ENCODE measurements at regions not wholly inside any gene's neighbourhood (a gene's known extent, or its start where the extent isn't known, plus 50 kb on each side); places are given as distances from the start of the nearest gene placed in this dataset.

GRCh38 chr2:139763705-139764104 lies 983.5 kb upstream of the NXPH2 start:
- TF ChIP-seq CTCF (IDR thresholded peaks at IDR 0.05; ENCODE audit: control extremely low read depth, extremely low read depth) = no peak
- H3K4me3 ChIP-seq = no peak overlapping the region
- H3K4me1 ChIP-seq (ENCODE audit: control insufficient read depth in 5 of 5, insufficient read depth in 5 of 5, low read length in 5 of 5) = no peaks in the 10 kb centered on the region
- peaks cover 0 to 8% (median 0%) of the 10 kb centered on the region in 4 donors for H3K9me3 ChIP-seq (ENCODE audit: control insufficient read depth in 4 of 4, insufficient read depth in 3 of 4, low read length in 3 of 4)
- no peaks in the 10 kb centered on the region for H3K27me3 ChIP-seq (ENCODE audit: control insufficient read depth in 3 of 3, insufficient read depth in 3 of 3, low read length in 2 of 3)
- H3K9ac ChIP-seq (ENCODE audit: insufficient read depth in 1 of 2, low read length in 2 of 2) = no peak overlapping the region
- no peak overlapping the region for H3K27ac ChIP-seq (ENCODE audit: low read depth in 1 of 2, low read length in 1 of 2)
- DNase-seq (no peak), ATAC-seq (ENCODE audit: insufficient read depth, low FRiP score) (no peak)
- no peaks in the 10 kb centered on the region for H3K36me3 ChIP-seq (ENCODE audit: control insufficient read depth in 4 of 4, insufficient read depth in 4 of 4, low read length in 4 of 4)

- no peaks in the 10 kb centered on the region for H3K36me3 ChIP-seq (ENCODE audit: control insufficient read depth in 4 of 4, insufficient read depth in 4 of 4, low read length in 4 of 4)
- WGBS, 2 donors = 84 to 87% methylated on average over 3 of the region's 3 CpGs
- TF ChIP-seq CTCF (IDR thresholded peaks at IDR 0.05; ENCODE audit: control extremely low read depth, extremely low read depth) = no peak
- peaks cover 0 to 8% (median 2%) of the 10 kb centered on the region in 4 donors for H3K9me3 ChIP-seq (ENCODE audit: control insufficient read depth in 4 of 4, insufficient read depth in 3 of 4, low read length in 3 of 4)
- no peak for DNase-seq
- no peak overlapping the region for H3K9ac ChIP-seq (ENCODE audit: insufficient read depth in 1 of 2, low read length in 2 of 2)
- H3K4me3 ChIP-seq = no peak overlapping the region
- H3K27me3 ChIP-seq (ENCODE audit: control insufficient read depth in 3 of 3, insufficient read depth in 3 of 3, low read length in 2 of 3) = no peaks in the 10 kb centered on the region
- ATAC-seq (ENCODE audit: insufficient read depth, low FRiP score) = no peak
- H3K27ac ChIP-seq (ENCODE audit: low read depth in 1 of 2, low read length in 1 of 2) = no peak overlapping the region
- H3K4me1 ChIP-seq (ENCODE audit: control insufficient read depth in 5 of 5, insufficient read depth in 5 of 5, low read length in 5 of 5) = no peaks in the 10 kb centered on the region
These were observed 978.9 kb upstream of the NXPH2 start for GRCh38 chr2:139759000-139759505.

- Histone ChIP-seq H3K4me1 (ENCODE audit: control insufficient read depth in 5 of 5, insufficient read depth in 5 of 5, low read length in 5 of 5) (no peaks in the 10 kb centered on the region), H3K27me3 (ENCODE audit: control insufficient read depth in 3 of 3, insufficient read depth in 3 of 3, low read length in 2 of 3) (no peaks in the 10 kb centered on the region), H3K36me3 (ENCODE audit: control insufficient read depth in 4 of 4, insufficient read depth in 4 of 4, low read length in 4 of 4) (no peaks in the 10 kb centered on the region), H3K27ac (ENCODE audit: low read depth in 1 of 2, low read length in 1 of 2) (no peak overlapping the region), H3K9me3 (ENCODE audit: control insufficient read depth in 4 of 4, insufficient read depth in 3 of 4, low read length in 3 of 4) (peaks cover 0 to 5% (median 2%) of the 10 kb centered on the region in 4 donors), H3K9ac (ENCODE audit: insufficient read depth in 1 of 2, low read length in 2 of 2) (no peak overlapping the region), H3K4me3 (no peak overlapping the region)
- ATAC-seq (ENCODE audit: insufficient read depth, low FRiP score) (no peak), DNase-seq (no peak)
- no peak for TF ChIP-seq CTCF (IDR thresholded peaks at IDR 0.05; ENCODE audit: control extremely low read depth, extremely low read depth)
- WGBS, 2 donors = 86 to 89% methylated on average over 11 of the region's 11 CpGs
These were observed 966.7 kb upstream of the NXPH2 start for GRCh38 chr2:139746901-139747300.

- Histone ChIP-seq H3K9me3 (ENCODE audit: control insufficient read depth in 4 of 4, insufficient read depth in 3 of 4, low read length in 3 of 4) (peaks cover 0 to 4% (median 0%) of the 10 kb centered on the region in 4 donors), H3K27me3 (ENCODE audit: control insufficient read depth in 3 of 3, insufficient read depth in 3 of 3, low read length in 2 of 3) (no peaks in the 10 kb centered on the region), H3K27ac (ENCODE audit: low read depth in 1 of 2, low read length in 1 of 2) (no peak overlapping the region), H3K4me1 (ENCODE audit: control insufficient read depth in 5 of 5, insufficient read depth in 5 of 5, low read length in 5 of 5) (no peaks in the 10 kb centered on the region), H3K9ac (ENCODE audit: insufficient read depth in 1 of 2, low read length in 2 of 2) (no peak overlapping the region), H3K4me3 (no peak overlapping the region), H3K36me3 (ENCODE audit: control insufficient read depth in 4 of 4, insufficient read depth in 4 of 4, low read length in 4 of 4) (no peaks in the 10 kb centered on the region)
- ATAC-seq (ENCODE audit: insufficient read depth, low FRiP score) (no peak), DNase-seq (no peak)
- 68 to 84% methylated on average over 4 of the region's 4 CpGs for WGBS, 2 donors
- no peak for TF ChIP-seq CTCF (IDR thresholded peaks at IDR 0.05; ENCODE audit: control extremely low read depth, extremely low read depth)
These were observed 964.1 kb upstream of the NXPH2 start for GRCh38 chr2:139744273-139744672.

Data from lung (tissue), 11 donors.